NT2/D1 (cell line): ENCODE measurements at regions not wholly inside any gene's neighbourhood (a gene's known extent, or its start where the extent isn't known, plus 50 kb on each side); places are given as distances from the start of the nearest gene placed in this dataset.

ENCODE experiments used
- YY1 ChIP-seq: IDR thresholded peaks from 2 replicates; pipeline ENCODE4 v1.6.1; 2011; ENCODE audit not compliant: insufficient read length, insufficient read depth
- ZNF274 ChIP-seq: IDR thresholded peaks from 2 replicates; pipeline ENCODE4 v1.6.1; 2011; ENCODE audit warnings: mild to moderate bottlenecking, low read depth, low read length

GRCh38 chr3:20924646-20925385, 738.8 kb upstream of the SGO1 start:
- TF ChIP-seq YY1, result no peak
- TF ChIP-seq ZNF274, result no peak
